ENCODE measurements at regions not wholly inside any gene's neighbourhood (a gene's known extent, or its start where the extent isn't known, plus 50 kb on each side); places are given as distances from the start of the nearest gene placed in this dataset.
"Not testable (repeated sequence)": the region's sequence is repeated elsewhere in the genome, so short reads cannot be mapped to it uniquely, and the experiment has no call there.

GRCh38 chr11:31959716-31960115 lies 131.2 kb upstream of the RCN1 start:
- DNase-seq (ENCODE audit: extremely low read depth in 1 of 2, low read depth in 1 of 2): no peak

- peak; percentile 23 to 25 for DNase-seq (ENCODE audit: extremely low read depth in 1 of 2, low read depth in 1 of 2)
Measured at GRCh38 chr11:31958076-31958735, 132.7 kb upstream of the RCN1 start.

- DNase-seq (ENCODE audit: extremely low read depth in 1 of 2, low read depth in 1 of 2): no peak
Measured at GRCh38 chr11:31957674-31958073, 133.2 kb upstream of the RCN1 start.

- DNase-seq (ENCODE audit: extremely low read depth in 1 of 2, low read depth in 1 of 2): peak in 1 of 2 donors; percentile 15
Measured at GRCh38 chr11:31956310-31956709, 134.6 kb upstream of the RCN1 start.

GRCh38 chr11:31955838-31956237 lies 135.0 kb upstream of the RCN1 start:
- DNase-seq (ENCODE audit: extremely low read depth in 1 of 2, low read depth in 1 of 2): no peak

GRCh38 chr11:31953803-31954327 lies 137.0 kb upstream of the RCN1 start:
- no peak for DNase-seq (ENCODE audit: extremely low read depth in 1 of 2, low read depth in 1 of 2)

GRCh38 chr11:31949733-31950200 lies 138.6 kb upstream of the PAX6 start:
- DNase-seq (ENCODE audit: extremely low read depth in 1 of 2, low read depth in 1 of 2): not testable (repeated sequence)

- DNase-seq (ENCODE audit: extremely low read depth in 1 of 2, low read depth in 1 of 2): no peak
Measured at GRCh38 chr11:31947051-31947450, 135.9 kb upstream of the PAX6 start.

- no peak for DNase-seq (ENCODE audit: extremely low read depth in 1 of 2, low read depth in 1 of 2)
Measured at GRCh38 chr11:31943056-31943780, 132.1 kb upstream of the PAX6 start.

- no peak for DNase-seq (ENCODE audit: extremely low read depth in 1 of 2, low read depth in 1 of 2)
Measured at GRCh38 chr11:31940371-31941037, 129.4 kb upstream of the PAX6 start.

GRCh38 chr11:31939004-31939403 lies 127.9 kb upstream of the PAX6 start:
- no peak for DNase-seq (ENCODE audit: extremely low read depth in 1 of 2, low read depth in 1 of 2)

GRCh38 chr11:31936312-31936711 lies 125.2 kb upstream of the PAX6 start:
- DNase-seq (ENCODE audit: extremely low read depth in 1 of 2, low read depth in 1 of 2): no peak

GRCh38 chr11:31932879-31933278 lies 121.8 kb upstream of the PAX6 start:
- no peak for DNase-seq (ENCODE audit: extremely low read depth in 1 of 2, low read depth in 1 of 2)

- DNase-seq (ENCODE audit: extremely low read depth in 1 of 2, low read depth in 1 of 2): no peak
Measured at GRCh38 chr11:31927982-31928381, 116.9 kb upstream of the PAX6 start.

- no peak for DNase-seq (ENCODE audit: extremely low read depth in 1 of 2, low read depth in 1 of 2)
Measured at GRCh38 chr11:31926816-31927528, 115.8 kb upstream of the PAX6 start.

- DNase-seq (ENCODE audit: extremely low read depth in 1 of 2, low read depth in 1 of 2): no peak
Measured at GRCh38 chr11:31926106-31926505, 115.0 kb upstream of the PAX6 start.

GRCh38 chr11:31922450-31922849 lies 111.3 kb upstream of the PAX6 start:
- DNase-seq (ENCODE audit: extremely low read depth in 1 of 2, low read depth in 1 of 2): no peak

GRCh38 chr11:31921081-31921480 lies 110.0 kb upstream of the PAX6 start:
- DNase-seq (ENCODE audit: extremely low read depth in 1 of 2, low read depth in 1 of 2): no peak

GRCh38 chr11:31919175-31919574 lies 108.1 kb upstream of the PAX6 start:
- no peak for DNase-seq (ENCODE audit: extremely low read depth in 1 of 2, low read depth in 1 of 2)

- no peak for DNase-seq (ENCODE audit: extremely low read depth in 1 of 2, low read depth in 1 of 2)
Measured at GRCh38 chr11:31915867-31916266, 104.7 kb upstream of the PAX6 start.

GRCh38 chr11:31913985-31914384 lies 102.9 kb upstream of the PAX6 start:
- DNase-seq (ENCODE audit: extremely low read depth in 1 of 2, low read depth in 1 of 2): no peak
